ENCODE measurements at regions not wholly inside any gene's neighbourhood (a gene's known extent, or its start where the extent isn't known, plus 50 kb on each side); places are given as distances from the start of the nearest gene placed in this dataset.

- no peaks in the 10 kb centered on the region for H3K9me3 Mint-ChIP-seq
- no peaks in the 10 kb centered on the region for H3K36me3 Mint-ChIP-seq (ENCODE audit: low read depth)
- no peaks in the 10 kb centered on the region for H3K4me1 Mint-ChIP-seq
- no peak for ATAC-seq (replicated peaks)
- peaks cover 10% of the 10 kb centered on the region for H3K27me3 Mint-ChIP-seq
- H3K27ac Mint-ChIP-seq: no peak overlapping the region
- H3K4me3 Mint-ChIP-seq: no peak overlapping the region
These were observed 50.0 kb upstream of the TANC1 start for GRCh38 chr2:158918452-158918851.
